GM12878 (cell line): ENCODE measurements at regions not wholly inside any gene's neighbourhood (a gene's known extent, or its start where the extent isn't known, plus 50 kb on each side); places are given as distances from the start of the nearest gene placed in this dataset.
"Not testable (repeated sequence)": the region's sequence is repeated elsewhere in the genome, so short reads cannot be mapped to it uniquely, and the experiment has no call there.

Experiments
- ATAC-seq: fragments of 200-7000 bp; cut with Tn5 transposase; 3 replicates; pipeline ENCODE4 v1.9.1; 2020; ENCODE audit warnings: mild to moderate bottlenecking, moderate library complexity
- BruUV-seq: library from RNA; stranded (reverse); fragments of 400-500 nt; replicated peaks from 2 replicates; lab custom pipeline; 2021; lab: Mats Ljungman, UMichigan
- CTCF ChIA-PET: fragments of 300-600 bp; sonication (Branson Sonifier 250); formaldehyde crosslinking; extraction: SDS; loops from one replicate; lab custom pipeline; 2021; ENCODE audit warnings: inconsistent platforms; lab: Yijun Ruan, JAX
- POLR2A ChIA-PET: fragments of 350-600 bp; formaldehyde crosslinking; extraction: SDS; loops from one replicate; lab custom pipeline; 2021; ENCODE audit warnings: inconsistent platforms; lab: Charles Lee
- RAD21 ChIA-PET: fragments of 300-600 bp; sonication (Branson Sonifier 250); formaldehyde crosslinking; loops from one replicate; lab custom pipeline; 2023; ENCODE audit warnings: antibody characterized with exemption; ENCODE audit not compliant: unreplicated experiment; lab: Charles Lee
- SMC1A ChIA-PET: fragments of 300-600 bp; sonication (Branson Sonifier 250); formaldehyde crosslinking; loops from one replicate; lab custom pipeline; 2023; ENCODE audit not compliant: unreplicated experiment, uncharacterized antibody; lab: Charles Lee
- DNase-seq: peaks from one replicate; pipeline ENCODE4 v3.0.0-alpha.2; 2011; ENCODE audit warnings: low read depth, low spot score
- FAIRE-seq: peaks from 3 replicates; lab custom pipeline; 2011; peaks lifted over from hg19 to GRCh38; lab: Jason Lieb, UNC
- H2AFZ ChIP-seq: 2 replicates; pipeline ENCODE4 v1.6.0; 2011; ENCODE audit warnings: low read depth, low read length, control low read depth; ENCODE audit not compliant: control insufficient read depth
- H3K27ac ChIP-seq: 2 replicates; pipeline ENCODE4 v1.5.1; 2011; ENCODE audit warnings: control low read depth; ENCODE audit not compliant: control insufficient read depth, insufficient read depth
- H3K27me3 ChIP-seq, 2 experiments: replicated peaks in 1 of 2; 2 replicates each; pipeline versions ENCODE4 v1.6.0 to v1.6.1; 2011; ENCODE audit warnings: low read length in 1 of 2; ENCODE audit not compliant: control insufficient read depth in 2 of 2, insufficient read depth in 2 of 2
- H3K36me3 ChIP-seq, 2 experiments: 2 replicates each; pipeline ENCODE4 v1.5.1; 2011; ENCODE audit warnings: low read length in 1 of 2; ENCODE audit not compliant: control insufficient read depth in 2 of 2, insufficient read depth in 2 of 2
- H3K4me1 ChIP-seq: 2 replicates; pipeline ENCODE4 v1.6.1; 2011; ENCODE audit warnings: mild to moderate bottlenecking, low read length, moderate library complexity, mixed read lengths; ENCODE audit not compliant: control insufficient read depth, insufficient read depth
- H3K4me2 ChIP-seq: 2 replicates; pipeline ENCODE4 v1.6.0; 2011; ENCODE audit warnings: control low read depth; ENCODE audit not compliant: control insufficient read depth, insufficient read depth
- H3K4me3 ChIP-seq: fragments of 200-600 bp; sonication (generic); 2 replicates; pipeline ENCODE4 v1.5.1; 2016
- H3K79me2 ChIP-seq: 2 replicates; pipeline ENCODE4 v1.6.0; 2011; ENCODE audit warnings: low read length; ENCODE audit not compliant: control insufficient read depth, insufficient read depth
- H3K9ac ChIP-seq: 2 replicates; pipeline ENCODE4 v1.8.0; 2011; ENCODE audit warnings: low read length, control low read depth, mixed read lengths; ENCODE audit not compliant: control insufficient read depth, insufficient read depth
- H3K9me3 ChIP-seq: replicated peaks from 3 replicates; pipeline ENCODE4 v1.5.1; 2011; ENCODE audit warnings: mild to moderate bottlenecking, low read length; ENCODE audit not compliant: control insufficient read depth, insufficient read depth
- H4K20me1 ChIP-seq: 2 replicates; pipeline ENCODE4 v1.6.0; 2011; ENCODE audit not compliant: control insufficient read depth, insufficient read depth
- FOXK2 ChIP-seq: fragments of 450-650 bp; IDR thresholded peaks from 2 replicates; pipeline ENCODE4 v1.6.1; 2017; ENCODE audit warnings: mild to moderate bottlenecking, moderate library complexity
- RELA ChIP-seq: fragments of 450-650 bp; IDR thresholded peaks from 2 replicates; pipeline ENCODE4 v1.8.0; 2014; ENCODE audit warnings: borderline replicate concordance; ENCODE audit not compliant: partially characterized antibody
- SUZ12 ChIP-seq: fragments of 200-600 bp; sonication (generic); IDR thresholded peaks from one replicate; pipeline ENCODE4 v1.6.1; 2018; ENCODE audit warnings: antibody characterized with exemption, mild to moderate bottlenecking; ENCODE audit not compliant: unreplicated experiment
- YBX1 ChIP-seq: fragments of 450-650 bp; IDR thresholded peaks from 2 replicates; pipeline ENCODE4 v1.6.1; 2016; ENCODE audit warnings: antibody characterized with exemption
- WGBS: methylation state at CpG from one replicate; pipeline ENCODE4 v1.1.6; 2016; ENCODE audit warnings: low lambda C conversion rate; ENCODE audit not compliant: insufficient replicate concordance, insufficient coverage; ENCODE audit errors: missing lambda C conversion rate; 5-methylcytosine and 5-hydroxymethylcytosine counted together
- in situ Hi-C: fragments of 300-500 bp; cut with MboI; formaldehyde crosslinking; loops from 9 replicates; pipeline ENCODE4 v1.14.3; 2018; ENCODE audit warnings: mixed read lengths
- intact Hi-C: fragments of 100-400 bp; cut with micrococcal nuclease; formaldehyde crosslinking; loops from one replicate; pipeline ENCODE4 v1.14.2; 2022; ENCODE audit not compliant: unreplicated experiment
- TF ChIP-seq, protein P1 (sequence below): fragments of 450-650 bp; IDR thresholded peaks from 2 replicates; pipeline ENCODE4 v1.6.1; 2017; ENCODE audit warnings: mild to moderate bottlenecking

DNA sequence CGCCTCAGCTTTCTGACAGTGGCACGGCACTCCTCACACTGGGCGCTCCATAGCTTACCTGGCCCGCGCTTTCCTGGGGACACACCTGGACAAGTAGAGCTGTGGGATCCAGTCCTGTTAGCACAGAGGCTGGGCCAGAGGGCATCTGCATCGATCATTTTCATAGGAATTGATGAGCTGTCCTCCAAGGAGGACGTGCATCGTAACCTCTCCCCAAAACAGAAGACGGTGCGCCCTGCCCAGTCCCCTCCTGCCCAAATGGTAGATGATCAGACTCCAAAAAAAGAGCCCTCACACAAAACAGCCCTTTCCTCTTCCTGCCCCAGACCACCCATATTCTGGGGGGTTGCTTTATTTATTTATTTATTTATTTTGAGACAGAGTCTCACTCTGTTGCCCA, 161.2 kb downstream of the CTTN start:
- H3K4me2 ChIP-seq, result no peak overlapping the region
- in situ Hi-C loops, result no loop called here

DNA sequence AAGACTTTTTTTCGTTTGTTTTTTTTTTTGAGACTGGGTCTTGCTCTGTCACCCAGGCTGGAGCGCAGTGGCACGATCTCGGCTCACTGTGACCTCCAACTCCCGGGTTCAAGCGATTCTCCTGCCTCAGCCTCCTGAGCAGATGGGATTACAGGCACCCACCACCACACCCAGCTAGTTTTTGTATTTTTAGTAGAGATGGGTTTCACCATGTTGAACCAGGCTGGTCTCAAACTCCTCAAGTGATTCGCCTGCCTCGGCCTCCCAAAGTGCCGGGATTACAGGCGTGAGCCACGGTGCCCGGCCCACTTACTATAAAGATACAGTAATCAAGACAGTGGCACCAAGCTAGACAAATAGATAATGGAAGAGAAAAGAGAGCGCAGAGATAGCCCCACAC, 162.3 kb downstream of the CTTN start:
- H2AFZ ChIP-seq, FAIRE-seq, H3K4me2 ChIP-seq, DNase-seq, H3K79me2 ChIP-seq, ATAC-seq, BruUV-seq, CTCF ChIA-PET, intact Hi-C loops, in situ Hi-C loops, H3K9me3 ChIP-seq, H3K4me1 ChIP-seq, H4K20me1 ChIP-seq, H3K4me3 ChIP-seq, SMC1A ChIA-PET, POLR2A ChIA-PET, H3K27me3 ChIP-seq, RAD21 ChIA-PET, H3K27ac ChIP-seq, H3K36me3 ChIP-seq, H3K9ac ChIP-seq: not testable (repeated sequence)
- 29% methylated on average over 13 of the region's 13 CpGs for WGBS

More for the DNA sequence above, 161.2 kb downstream of the CTTN start:
- CTCF ChIA-PET, result no interaction called here
- Histone ChIP-seq H3K9me3 (no peaks in the 10 kb centered on the region), H4K20me1 (no peaks in the 10 kb centered on the region), H2AFZ (no peak overlapping the region), H3K79me2 (no peaks in the 10 kb centered on the region), H3K27me3 (no peaks in the 10 kb centered on the region), H3K9ac (no peak overlapping the region), H3K27ac (no peak overlapping the region), H3K36me3 (no peaks in the 10 kb centered on the region), H3K4me3 (no peak overlapping the region), H3K4me1 (no peaks in the 10 kb centered on the region)
- intact Hi-C loops, result no loop called here
- no TSS peak for BruUV-seq
- ATAC-seq (no peak), DNase-seq (no peak), FAIRE-seq (no peak)
- 53% methylated on average over 10 of the region's 10 CpGs for WGBS
- POLR2A ChIA-PET, result no interaction called here
- TF ChIP-seq YBX1 (no peak), SUZ12 (no peak), FOXK2 (no peak), RELA (no peak)
- TF ChIP-seq, protein P1, sequence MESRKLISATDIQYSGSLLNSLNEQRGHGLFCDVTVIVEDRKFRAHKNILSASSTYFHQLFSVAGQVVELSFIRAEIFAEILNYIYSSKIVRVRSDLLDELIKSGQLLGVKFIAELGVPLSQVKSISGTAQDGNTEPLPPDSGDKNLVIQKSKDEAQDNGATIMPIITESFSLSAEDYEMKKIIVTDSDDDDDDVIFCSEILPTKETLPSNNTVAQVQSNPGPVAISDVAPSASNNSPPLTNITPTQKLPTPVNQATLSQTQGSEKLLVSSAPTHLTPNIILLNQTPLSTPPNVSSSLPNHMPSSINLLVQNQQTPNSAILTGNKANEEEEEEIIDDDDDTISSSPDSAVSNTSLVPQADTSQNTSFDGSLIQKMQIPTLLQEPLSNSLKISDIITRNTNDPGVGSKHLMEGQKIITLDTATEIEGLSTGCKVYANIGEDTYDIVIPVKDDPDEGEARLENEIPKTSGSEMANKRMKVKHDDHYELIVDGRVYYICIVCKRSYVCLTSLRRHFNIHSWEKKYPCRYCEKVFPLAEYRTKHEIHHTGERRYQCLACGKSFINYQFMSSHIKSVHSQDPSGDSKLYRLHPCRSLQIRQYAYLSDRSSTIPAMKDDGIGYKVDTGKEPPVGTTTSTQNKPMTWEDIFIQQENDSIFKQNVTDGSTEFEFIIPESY, result no peak
- RAD21 ChIA-PET, result no interaction called here
- SMC1A ChIA-PET, result no interaction called here
